Osteoblast (primary cell): ENCODE measurements at regions not wholly inside any gene's neighbourhood (a gene's known extent, or its start where the extent isn't known, plus 50 kb on each side); places are given as distances from the start of the nearest gene placed in this dataset.

Experiments used
- DNase-seq: peaks from one replicate; pipeline ENCODE4 v3.0.0; 2011; ENCODE audit warnings: low spot score, mixed read lengths; ENCODE audit not compliant: insufficient read length; ENCODE audit errors: missing footprints
- H2AFZ ChIP-seq: 2 replicates; pipeline ENCODE4 v1.6.0; 2011; ENCODE audit warnings: mild to moderate bottlenecking, low read length
- H3K27ac ChIP-seq: 2 replicates; pipeline ENCODE4 v1.5.1; 2011; ENCODE audit warnings: mild to moderate bottlenecking, low read depth, low read length, moderate library complexity
- H3K27me3 ChIP-seq: 2 replicates; pipeline ENCODE4 v1.6.0; 2012; ENCODE audit warnings: mild to moderate bottlenecking, control low read depth, inconsistent platforms, low read length, moderate library complexity; ENCODE audit not compliant: insufficient read depth
- H3K36me3 ChIP-seq: 2 replicates; pipeline ENCODE4 v1.5.1; 2011; ENCODE audit warnings: mild to moderate bottlenecking, low read length, control low read depth, moderate library complexity; ENCODE audit not compliant: insufficient read depth
- H3K4me1 ChIP-seq: 2 replicates; pipeline ENCODE4 v1.5.1; 2011; ENCODE audit warnings: mild to moderate bottlenecking, low read length, control low read depth, moderate library complexity; ENCODE audit not compliant: insufficient read depth
- H3K4me2 ChIP-seq: 2 replicates; pipeline ENCODE4 v1.6.0; 2011; ENCODE audit warnings: mild to moderate bottlenecking, low read length; ENCODE audit not compliant: insufficient read depth
- H3K4me3 ChIP-seq: fragments of 200-600 bp; sonication (generic); 3 replicates; pipeline ENCODE4 v1.5.1; 2012; ENCODE audit warnings: mild to moderate bottlenecking, low read length, inconsistent platforms; ENCODE audit not compliant: insufficient read depth
- H3K79me2 ChIP-seq: 2 replicates; pipeline ENCODE4 v1.6.0; 2012; ENCODE audit warnings: mild to moderate bottlenecking, low read length, control low read depth, inconsistent platforms; ENCODE audit not compliant: insufficient read depth
- H3K9me3 ChIP-seq: 2 replicates; pipeline ENCODE4 v1.5.1; 2011; ENCODE audit warnings: low read depth, low read length, control low read depth
- H4K20me1 ChIP-seq: 2 replicates; pipeline ENCODE4 v1.6.0; 2012; ENCODE audit warnings: mild to moderate bottlenecking, low read length, control low read depth; ENCODE audit not compliant: insufficient read depth
- TF ChIP-seq, protein P1 (sequence below): IDR thresholded peaks from 2 replicates; pipeline ENCODE4 v1.5.1; 2011; ENCODE audit warnings: mild to moderate bottlenecking, low read depth, low read length, moderate library complexity; ENCODE audit errors: extremely low read depth

DNA sequence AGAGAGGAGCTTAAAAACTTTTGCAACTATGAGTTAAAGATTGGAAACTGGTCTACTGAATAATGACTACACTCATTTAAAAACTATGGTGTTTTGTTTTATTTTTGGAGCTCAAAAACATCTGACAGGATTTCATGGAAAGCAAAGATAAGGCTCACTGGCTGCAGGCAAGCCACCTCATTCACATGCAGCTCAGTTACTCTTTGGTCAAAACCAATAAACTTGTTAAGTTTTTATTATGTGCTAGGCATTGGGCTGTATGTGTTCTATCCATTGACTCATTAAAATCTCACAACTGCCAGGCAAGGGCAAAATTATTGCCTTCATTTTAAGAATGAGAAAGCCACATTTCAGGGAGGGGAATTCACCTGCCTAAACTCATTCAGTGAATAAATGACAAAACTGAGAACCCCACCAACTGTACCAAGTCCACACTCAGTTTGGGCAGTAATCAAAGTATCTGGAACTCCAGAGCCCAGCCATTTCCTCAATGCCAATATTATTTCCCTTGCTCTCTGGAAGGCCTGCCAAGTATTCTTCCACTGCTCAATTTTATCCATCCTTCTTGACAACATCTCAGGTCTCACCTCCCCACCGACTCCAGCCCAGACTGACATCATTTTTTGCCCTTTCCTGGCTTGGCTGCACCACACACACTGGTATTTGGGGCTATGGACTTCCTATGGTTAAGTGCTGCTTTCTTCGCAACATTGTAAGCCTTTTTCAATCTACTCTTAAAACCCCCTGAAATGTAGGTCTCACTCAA is 401.1 kb upstream of the NFIA start:
- no peak for DNase-seq

DNA sequence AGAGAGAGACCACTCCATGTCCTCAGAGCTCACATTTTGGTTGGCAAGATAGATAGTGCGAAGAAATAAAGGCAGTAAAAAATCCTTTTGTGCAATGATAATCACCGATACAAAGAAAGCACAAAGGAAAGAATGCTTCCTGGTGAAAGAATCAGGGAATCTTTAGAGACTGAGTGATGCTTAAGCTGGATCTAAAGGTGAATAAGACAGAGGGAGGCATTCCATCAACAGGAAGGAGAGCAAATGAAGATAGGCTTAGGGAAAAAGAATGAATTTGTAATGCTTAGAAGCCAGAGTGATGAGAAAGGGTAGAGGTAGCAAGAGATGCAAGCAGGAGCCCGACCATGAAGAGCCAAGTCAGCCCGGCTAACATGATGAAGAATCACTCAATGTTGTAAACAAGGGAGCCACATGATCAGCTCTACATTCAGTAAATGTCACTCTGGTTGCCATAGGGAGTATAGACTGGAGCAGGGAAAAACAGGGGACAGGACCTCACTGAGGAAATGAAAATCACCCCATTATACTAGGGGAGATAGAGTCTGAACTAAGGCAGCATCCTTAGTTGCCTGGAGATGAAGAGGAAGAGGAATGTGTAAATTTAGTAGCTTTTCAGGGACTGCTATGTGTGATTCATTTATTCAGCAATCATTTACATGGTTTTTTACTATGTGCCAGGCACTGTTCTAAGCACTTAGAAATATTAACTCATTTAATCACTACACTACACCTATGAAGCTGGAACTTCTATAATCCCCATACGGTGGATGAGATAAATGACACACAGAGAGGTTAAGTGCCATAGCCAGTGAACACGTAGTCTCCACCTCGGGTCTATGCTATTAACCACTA is 402.6 kb upstream of the NFIA start:
- H3K4me3 ChIP-seq, result no peak overlapping the region
- no peaks in the 10 kb centered on the region for H3K27me3 ChIP-seq
- H2AFZ ChIP-seq, result no peak overlapping the region
- no peaks in the 10 kb centered on the region for H3K4me1 ChIP-seq
- TF ChIP-seq, protein P1, sequence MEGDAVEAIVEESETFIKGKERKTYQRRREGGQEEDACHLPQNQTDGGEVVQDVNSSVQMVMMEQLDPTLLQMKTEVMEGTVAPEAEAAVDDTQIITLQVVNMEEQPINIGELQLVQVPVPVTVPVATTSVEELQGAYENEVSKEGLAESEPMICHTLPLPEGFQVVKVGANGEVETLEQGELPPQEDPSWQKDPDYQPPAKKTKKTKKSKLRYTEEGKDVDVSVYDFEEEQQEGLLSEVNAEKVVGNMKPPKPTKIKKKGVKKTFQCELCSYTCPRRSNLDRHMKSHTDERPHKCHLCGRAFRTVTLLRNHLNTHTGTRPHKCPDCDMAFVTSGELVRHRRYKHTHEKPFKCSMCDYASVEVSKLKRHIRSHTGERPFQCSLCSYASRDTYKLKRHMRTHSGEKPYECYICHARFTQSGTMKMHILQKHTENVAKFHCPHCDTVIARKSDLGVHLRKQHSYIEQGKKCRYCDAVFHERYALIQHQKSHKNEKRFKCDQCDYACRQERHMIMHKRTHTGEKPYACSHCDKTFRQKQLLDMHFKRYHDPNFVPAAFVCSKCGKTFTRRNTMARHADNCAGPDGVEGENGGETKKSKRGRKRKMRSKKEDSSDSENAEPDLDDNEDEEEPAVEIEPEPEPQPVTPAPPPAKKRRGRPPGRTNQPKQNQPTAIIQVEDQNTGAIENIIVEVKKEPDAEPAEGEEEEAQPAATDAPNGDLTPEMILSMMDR, result no peak
- H3K27ac ChIP-seq, result no peak overlapping the region
- H3K9me3 ChIP-seq, result no peaks in the 10 kb centered on the region
- no peaks in the 10 kb centered on the region for H3K79me2 ChIP-seq
- H4K20me1 ChIP-seq, result no peaks in the 10 kb centered on the region
- no peak for DNase-seq
- no peak overlapping the region for H3K4me2 ChIP-seq
- no peaks in the 10 kb centered on the region for H3K36me3 ChIP-seq

More for the DNA sequence above, 401.1 kb upstream of the NFIA start:
- Histone ChIP-seq H3K4me1 (no peaks in the 10 kb centered on the region), H3K36me3 (no peaks in the 10 kb centered on the region), H3K27ac (no peak overlapping the region), H3K4me2 (no peak overlapping the region), H2AFZ (no peak overlapping the region), H4K20me1 (no peaks in the 10 kb centered on the region), H3K9me3 (no peaks in the 10 kb centered on the region), H3K79me2 (no peaks in the 10 kb centered on the region), H3K4me3 (no peak overlapping the region), H3K27me3 (no peaks in the 10 kb centered on the region)
- TF ChIP-seq, protein P1, result no peak

DNA sequence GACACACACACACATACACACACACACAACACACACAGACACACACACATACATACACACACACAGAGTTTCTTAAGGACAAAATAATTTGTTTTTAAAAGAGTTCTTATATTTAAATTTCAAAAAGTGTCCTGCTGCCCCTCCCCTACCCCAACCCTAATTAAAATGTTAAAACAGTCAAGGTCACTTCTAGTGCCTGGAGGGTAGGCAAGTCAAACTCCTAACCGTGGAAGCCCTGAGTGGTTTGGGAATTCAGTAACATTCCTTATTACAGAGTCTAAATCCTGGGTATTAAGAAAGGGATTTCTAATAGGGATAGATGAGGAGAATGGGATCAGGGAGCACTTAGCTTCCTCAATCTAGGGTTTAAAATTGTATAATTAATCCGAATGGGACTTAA is 403.6 kb upstream of the NFIA start:
- Histone ChIP-seq H4K20me1 (no peaks in the 10 kb centered on the region), H3K36me3 (no peaks in the 10 kb centered on the region), H3K4me1 (no peaks in the 10 kb centered on the region), H3K9me3 (no peaks in the 10 kb centered on the region), H3K79me2 (no peaks in the 10 kb centered on the region), H3K27ac (no peak overlapping the region), H2AFZ (no peak overlapping the region), H3K4me3 (no peak overlapping the region), H3K27me3 (no peaks in the 10 kb centered on the region), H3K4me2 (no peak overlapping the region)
- TF ChIP-seq, protein P1, result no peak
- DNase-seq, result peak; percentile 8

DNA sequence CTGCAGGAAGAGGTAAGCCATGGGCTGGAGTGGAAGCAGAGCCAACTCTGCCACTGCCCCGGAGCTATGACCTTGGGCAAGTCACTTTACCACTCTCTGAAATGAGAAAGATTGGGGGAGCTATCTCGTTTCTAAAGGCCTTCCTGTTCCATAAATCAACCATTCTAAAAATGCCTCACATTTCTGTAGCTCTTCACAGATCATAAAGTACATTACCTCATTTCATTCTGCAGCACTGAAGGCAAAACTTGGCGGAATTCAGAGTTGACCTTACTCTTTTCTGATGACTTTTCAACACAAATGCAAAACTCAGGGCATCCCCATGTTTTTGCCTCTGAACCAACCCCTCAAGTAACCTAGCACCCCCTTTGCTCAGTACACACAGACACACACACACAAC is 404.0 kb upstream of the NFIA start:
- H3K36me3 ChIP-seq, result no peaks in the 10 kb centered on the region
- no peak overlapping the region for H3K4me2 ChIP-seq
- H2AFZ ChIP-seq, result no peak overlapping the region
- H3K79me2 ChIP-seq, result no peaks in the 10 kb centered on the region
- DNase-seq, result no peak
- no peaks in the 10 kb centered on the region for H3K27me3 ChIP-seq
- H4K20me1 ChIP-seq, result no peaks in the 10 kb centered on the region
- H3K4me1 ChIP-seq, result no peaks in the 10 kb centered on the region
- H3K27ac ChIP-seq, result no peak overlapping the region
- no peaks in the 10 kb centered on the region for H3K9me3 ChIP-seq
- TF ChIP-seq, protein P1, result no peak
- no peak overlapping the region for H3K4me3 ChIP-seq
